ENCODE measurements at regions not wholly inside any gene's neighbourhood (a gene's known extent, or its start where the extent isn't known, plus 50 kb on each side); places are given as distances from the start of the nearest gene placed in this dataset.

- no peaks in the 10 kb centered on the region for H3K36me3 ChIP-seq
- no peaks in the 10 kb centered on the region for H3K27me3 ChIP-seq (replicated peaks in 1 of 7)
- peaks cover 0 to 14% (median 8%) of the 10 kb centered on the region in 6 donors for H3K4me1 ChIP-seq
- TF ChIP-seq POLR2A (IDR thresholded peaks at IDR 0.05) (no peak), CTCF (IDR thresholded peaks at IDR 0.05 in 8 of 11, conservative IDR thresholded peaks at IDR 0.05 in 3 of 11) (no peak), POLR2AphosphoS5 (IDR thresholded peaks at IDR 0.05) (no peak)
- no peaks in the 10 kb centered on the region for H3K9me3 ChIP-seq
- intact Hi-C loops (cut with DNase I; ENCODE audit: low total_unique reads) = no loop called here
- no peak overlapping the region for H3K27ac ChIP-seq
- H3K4me3 ChIP-seq = peak overlapping the region in 1 of 8 donors; percentile 24
- WGBS, 5 donors = 71 to 83% (median 75%) methylated on average over 4 of the region's 4 CpGs
- no peak for DNase-seq
These were observed 105.0 kb downstream of the SPRY2 start for GRCh38 chr13:80235967-80236302.

GRCh38 chr13:80235166-80235966 is 105.6 kb downstream of the SPRY2 start:
- no peaks in the 10 kb centered on the region for H3K9me3 ChIP-seq
- H3K36me3 ChIP-seq = no peaks in the 10 kb centered on the region
- intact Hi-C loops (cut with DNase I; ENCODE audit: low total_unique reads) = no loop called here
- H3K27me3 ChIP-seq (replicated peaks in 1 of 7) = no peaks in the 10 kb centered on the region
- no peak for DNase-seq
- WGBS, 5 donors = 22 to 30% (median 27%) methylated on average over 10 of the region's 10 CpGs
- H3K4me3 ChIP-seq = peak overlapping the region in 1 of 8 donors; percentile 24
- TF ChIP-seq POLR2A (IDR thresholded peaks at IDR 0.05) = no peak
- TF ChIP-seq POLR2AphosphoS5 (IDR thresholded peaks at IDR 0.05) = no peak
- no peak for TF ChIP-seq CTCF (IDR thresholded peaks at IDR 0.05 in 8 of 11, conservative IDR thresholded peaks at IDR 0.05 in 3 of 11)
- peak overlapping the region in 2 of 8 donors; percentile 8 to 27 for H3K27ac ChIP-seq
- H3K4me1 ChIP-seq = peaks cover 0 to 14% (median 8%) of the 10 kb centered on the region in 6 donors

- Histone ChIP-seq H3K27me3 (replicated peaks in 1 of 7) (no peaks in the 10 kb centered on the region), H3K4me1 (no peaks in the 10 kb centered on the region), H3K27ac (no peak overlapping the region), H3K9me3 (peaks cover 0 to 4% (median 0%) of the 10 kb centered on the region in 8 donors), H3K36me3 (no peaks in the 10 kb centered on the region), H3K4me3 (no peak overlapping the region)
- TF ChIP-seq POLR2AphosphoS5 (IDR thresholded peaks at IDR 0.05) (no peak), CTCF (IDR thresholded peaks at IDR 0.05 in 8 of 11, conservative IDR thresholded peaks at IDR 0.05 in 3 of 11) (no peak), POLR2A (IDR thresholded peaks at IDR 0.05) (no peak)
- WGBS, 5 donors = 70 to 90% (median 88%) methylated on average over 2 of the region's 2 CpGs
- intact Hi-C loops (cut with DNase I; ENCODE audit: low total_unique reads) = no loop called here
- DNase-seq = no peak
These were observed 113.3 kb downstream of the SPRY2 start for GRCh38 chr13:80227645-80228044.

DNA sequence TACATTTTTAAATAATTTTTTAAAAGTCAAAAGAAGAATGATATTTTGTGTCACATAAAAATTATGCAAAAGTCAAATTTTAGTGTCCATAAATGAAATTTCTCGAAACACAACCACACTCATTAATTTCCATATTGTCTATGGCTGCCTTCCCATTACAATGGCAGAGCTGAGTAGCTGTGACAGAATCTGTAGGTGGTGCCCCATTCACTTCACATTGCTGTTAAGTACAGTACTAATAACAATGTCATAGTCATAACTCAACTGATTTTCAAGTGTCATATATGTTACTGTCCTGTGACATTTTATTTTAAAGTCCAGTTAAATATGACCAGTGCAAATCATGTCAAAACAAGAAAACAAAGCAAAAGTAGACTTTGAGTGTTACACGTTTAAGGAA is 114.3 kb downstream of the SPRY2 start:
- WGBS, 5 donors = 75 to 90% (median 84%) methylated on average over 2 of the region's 2 CpGs

More for the DNA sequence above, 114.3 kb downstream of the SPRY2 start:
- no peak overlapping the region for H3K4me3 ChIP-seq
- no peak for DNase-seq
- TF ChIP-seq CTCF (IDR thresholded peaks at IDR 0.05 in 8 of 11, conservative IDR thresholded peaks at IDR 0.05 in 3 of 11) = no peak
- TF ChIP-seq POLR2A (IDR thresholded peaks at IDR 0.05) = no peak
- TF ChIP-seq POLR2AphosphoS5 (IDR thresholded peaks at IDR 0.05) = no peak
- H3K27me3 ChIP-seq (replicated peaks in 1 of 7) = no peaks in the 10 kb centered on the region
- no peak overlapping the region for H3K27ac ChIP-seq
- intact Hi-C loops (cut with DNase I; ENCODE audit: low total_unique reads) = no loop called here
- no peaks in the 10 kb centered on the region for H3K36me3 ChIP-seq
- no peaks in the 10 kb centered on the region for H3K4me1 ChIP-seq
- H3K9me3 ChIP-seq = peaks cover 0 to 4% (median 0%) of the 10 kb centered on the region in 8 donors

All from spleen (tissue), 11 donors.